ENCODE measurements at regions not wholly inside any gene's neighbourhood (a gene's known extent, or its start where the extent isn't known, plus 50 kb on each side); places are given as distances from the start of the nearest gene placed in this dataset.
"Not testable (repeated sequence)": the region's sequence is repeated elsewhere in the genome, so short reads cannot be mapped to it uniquely, and the experiment has no call there.

DNA sequence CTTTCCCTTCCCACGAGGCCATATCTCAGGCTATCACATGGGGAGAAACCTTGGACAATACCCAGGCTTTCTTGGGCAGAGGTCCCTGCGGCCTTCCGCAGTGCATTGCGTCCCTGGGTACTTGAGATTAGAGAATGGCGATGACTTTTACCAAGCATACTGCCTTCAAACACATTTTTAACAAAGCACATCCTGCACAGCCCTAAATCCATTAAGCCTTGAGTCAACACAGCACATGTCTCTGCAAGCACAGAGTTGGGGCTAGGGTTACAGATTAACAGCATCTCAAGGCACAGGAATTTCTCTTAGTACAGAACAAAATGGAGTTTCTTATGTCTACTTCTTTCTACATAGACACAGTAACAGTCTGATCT lies 494.2 kb downstream of the IGSF11 start:
- not testable (repeated sequence) for H3K4me2 ChIP-seq (ENCODE audit: low read length); H4K20me1 ChIP-seq (ENCODE audit: insufficient read depth, low read length); H3K79me2 ChIP-seq (ENCODE audit: low read length); H3K9me3 ChIP-seq (ENCODE audit: insufficient read depth, low read length); H2AFZ ChIP-seq (ENCODE audit: low read depth, low read length); H3K9ac ChIP-seq (ENCODE audit: low read length); H3K36me3 ChIP-seq (replicated peaks; ENCODE audit: low read depth, low read length); H3K4me3 ChIP-seq (ENCODE audit: low read length); H3K27ac ChIP-seq (ENCODE audit: low read length); H3K27me3 ChIP-seq (ENCODE audit: low read depth, low read length); H3K4me1 ChIP-seq (ENCODE audit: low read length)

DNA sequence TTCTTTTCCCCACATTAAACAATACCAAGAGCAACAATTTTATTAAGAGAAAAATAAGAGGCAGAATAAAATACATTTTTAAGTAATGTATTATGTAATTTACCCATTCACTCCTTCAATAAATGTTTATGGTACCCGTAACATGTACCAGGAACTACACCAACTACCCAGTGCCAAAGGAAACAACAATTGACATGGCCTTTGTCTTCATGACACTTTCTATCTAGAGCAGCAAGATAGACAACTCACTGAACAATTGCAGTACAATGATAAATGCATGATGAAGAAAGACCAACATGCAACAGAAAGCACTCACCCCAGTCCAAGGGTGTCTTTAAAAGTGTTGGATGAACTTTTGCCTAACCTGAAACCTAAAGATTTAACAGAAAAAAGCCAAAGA lies 493.8 kb downstream of the IGSF11 start:
- Histone ChIP-seq H3K4me2 (ENCODE audit: low read length) (no peak overlapping the region), H3K79me2 (ENCODE audit: low read length) (no peaks in the 10 kb centered on the region), H3K4me3 (ENCODE audit: low read length) (no peak overlapping the region), H3K27me3 (ENCODE audit: low read depth, low read length) (no peaks in the 10 kb centered on the region), H3K27ac (ENCODE audit: low read length) (no peak overlapping the region), H4K20me1 (ENCODE audit: insufficient read depth, low read length) (no peaks in the 10 kb centered on the region), H2AFZ (ENCODE audit: low read depth, low read length) (no peak overlapping the region), H3K36me3 (replicated peaks; ENCODE audit: low read depth, low read length) (no peaks in the 10 kb centered on the region), H3K4me1 (ENCODE audit: low read length) (no peaks in the 10 kb centered on the region), H3K9ac (ENCODE audit: low read length) (no peak overlapping the region), H3K9me3 (ENCODE audit: insufficient read depth, low read length) (no peaks in the 10 kb centered on the region)
- no peak for TF ChIP-seq EZH2phosphoT487 (IDR thresholded peaks at IDR 0.05; ENCODE audit: low read depth)
- TF ChIP-seq, protein P1, sequence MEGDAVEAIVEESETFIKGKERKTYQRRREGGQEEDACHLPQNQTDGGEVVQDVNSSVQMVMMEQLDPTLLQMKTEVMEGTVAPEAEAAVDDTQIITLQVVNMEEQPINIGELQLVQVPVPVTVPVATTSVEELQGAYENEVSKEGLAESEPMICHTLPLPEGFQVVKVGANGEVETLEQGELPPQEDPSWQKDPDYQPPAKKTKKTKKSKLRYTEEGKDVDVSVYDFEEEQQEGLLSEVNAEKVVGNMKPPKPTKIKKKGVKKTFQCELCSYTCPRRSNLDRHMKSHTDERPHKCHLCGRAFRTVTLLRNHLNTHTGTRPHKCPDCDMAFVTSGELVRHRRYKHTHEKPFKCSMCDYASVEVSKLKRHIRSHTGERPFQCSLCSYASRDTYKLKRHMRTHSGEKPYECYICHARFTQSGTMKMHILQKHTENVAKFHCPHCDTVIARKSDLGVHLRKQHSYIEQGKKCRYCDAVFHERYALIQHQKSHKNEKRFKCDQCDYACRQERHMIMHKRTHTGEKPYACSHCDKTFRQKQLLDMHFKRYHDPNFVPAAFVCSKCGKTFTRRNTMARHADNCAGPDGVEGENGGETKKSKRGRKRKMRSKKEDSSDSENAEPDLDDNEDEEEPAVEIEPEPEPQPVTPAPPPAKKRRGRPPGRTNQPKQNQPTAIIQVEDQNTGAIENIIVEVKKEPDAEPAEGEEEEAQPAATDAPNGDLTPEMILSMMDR (IDR thresholded peaks at IDR 0.05; ENCODE audit: low read depth, low read length), result no peak

DNA sequence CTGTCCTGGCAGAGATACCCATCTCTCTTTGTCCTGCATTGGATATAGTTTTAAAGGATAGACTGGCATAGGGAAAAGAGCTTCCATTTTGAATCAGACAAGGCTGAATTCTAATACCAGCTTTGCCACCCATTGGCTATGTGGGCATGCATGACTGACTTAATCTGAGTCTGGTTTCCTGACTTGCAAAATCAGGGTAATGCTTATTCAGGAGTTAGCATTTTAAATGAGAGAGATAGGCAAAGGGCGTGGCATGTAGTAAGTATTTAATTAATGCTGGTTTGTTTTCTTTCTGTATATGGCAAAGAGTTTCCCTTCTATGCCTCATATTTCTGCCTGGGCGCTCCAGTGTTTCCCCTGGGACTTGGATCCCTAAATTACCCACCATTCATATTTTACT lies 492.9 kb downstream of the IGSF11 start:
- H3K4me2 ChIP-seq (ENCODE audit: low read length), result no peak overlapping the region
- no peaks in the 10 kb centered on the region for H3K9me3 ChIP-seq (ENCODE audit: insufficient read depth, low read length)
- TF ChIP-seq, protein P1 (IDR thresholded peaks at IDR 0.05; ENCODE audit: low read depth, low read length), result no peak
- TF ChIP-seq EZH2phosphoT487 (IDR thresholded peaks at IDR 0.05; ENCODE audit: low read depth), result no peak
- H4K20me1 ChIP-seq (ENCODE audit: insufficient read depth, low read length), result no peaks in the 10 kb centered on the region
- H2AFZ ChIP-seq (ENCODE audit: low read depth, low read length), result no peak overlapping the region
- H3K4me1 ChIP-seq (ENCODE audit: low read length), result no peaks in the 10 kb centered on the region
- no peaks in the 10 kb centered on the region for H3K79me2 ChIP-seq (ENCODE audit: low read length)
- no peaks in the 10 kb centered on the region for H3K27me3 ChIP-seq (ENCODE audit: low read depth, low read length)
- H3K4me3 ChIP-seq (ENCODE audit: low read length), result no peak overlapping the region
- H3K36me3 ChIP-seq (replicated peaks; ENCODE audit: low read depth, low read length), result no peaks in the 10 kb centered on the region
- no peak overlapping the region for H3K9ac ChIP-seq (ENCODE audit: low read length)
- H3K27ac ChIP-seq (ENCODE audit: low read length), result no peak overlapping the region

DNA sequence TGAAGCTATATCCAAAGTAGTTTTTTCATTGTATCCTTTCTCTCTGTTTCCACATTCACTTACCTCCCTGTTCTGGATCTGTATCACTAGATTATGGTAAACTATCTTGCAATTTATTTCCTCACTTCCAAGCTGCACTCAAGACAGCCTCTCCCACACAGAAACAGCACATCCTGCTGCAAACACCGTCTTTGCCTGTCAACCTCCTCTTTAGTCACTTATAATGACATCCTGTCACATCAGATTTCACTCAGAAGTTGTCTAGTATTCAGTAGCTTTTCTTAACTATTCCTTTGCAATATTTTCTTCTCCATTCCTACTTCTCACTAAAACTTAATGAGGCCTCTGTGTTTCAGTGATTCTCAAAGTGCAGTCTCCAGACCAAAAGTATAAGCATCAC lies 490.8 kb downstream of the IGSF11 start:
- TF ChIP-seq EZH2phosphoT487 (IDR thresholded peaks at IDR 0.05; ENCODE audit: low read depth), result no peak
- TF ChIP-seq, protein P1 (IDR thresholded peaks at IDR 0.05; ENCODE audit: low read depth, low read length), result no peak
- H3K4me2 ChIP-seq (ENCODE audit: low read length), result no peak overlapping the region
- H3K4me1 ChIP-seq (ENCODE audit: low read length), result no peaks in the 10 kb centered on the region
- no peaks in the 10 kb centered on the region for H3K79me2 ChIP-seq (ENCODE audit: low read length)
- no peak overlapping the region for H2AFZ ChIP-seq (ENCODE audit: low read depth, low read length)
- H3K27ac ChIP-seq (ENCODE audit: low read length), result no peak overlapping the region
- H3K27me3 ChIP-seq (ENCODE audit: low read depth, low read length), result no peaks in the 10 kb centered on the region
- no peak overlapping the region for H3K4me3 ChIP-seq (ENCODE audit: low read length)
- no peaks in the 10 kb centered on the region for H3K36me3 ChIP-seq (replicated peaks; ENCODE audit: low read depth, low read length)
- no peaks in the 10 kb centered on the region for H4K20me1 ChIP-seq (ENCODE audit: insufficient read depth, low read length)
- H3K9me3 ChIP-seq (ENCODE audit: insufficient read depth, low read length), result no peaks in the 10 kb centered on the region
- H3K9ac ChIP-seq (ENCODE audit: low read length), result no peak overlapping the region

DNA sequence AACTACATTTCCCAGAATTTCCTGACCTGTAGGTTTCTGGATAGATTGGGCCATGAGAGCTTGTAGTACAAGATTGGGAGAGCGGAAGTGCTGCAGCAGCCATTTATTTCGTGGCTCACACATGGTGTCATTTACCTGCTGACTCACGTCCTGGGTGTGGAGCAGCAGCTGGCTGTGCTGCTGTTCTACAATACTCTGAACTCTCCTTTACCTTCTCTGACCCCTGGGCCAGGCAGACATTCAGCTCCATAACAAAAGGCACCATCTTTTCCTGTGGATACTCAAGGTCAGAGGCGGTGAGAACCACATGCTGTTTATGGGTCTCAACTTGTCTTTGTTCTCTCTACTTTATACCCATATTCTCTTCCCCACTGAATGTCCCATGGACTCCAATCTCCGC lies 490.2 kb downstream of the IGSF11 start:
- H3K9me3 ChIP-seq (ENCODE audit: insufficient read depth, low read length), result no peaks in the 10 kb centered on the region
- H3K4me2 ChIP-seq (ENCODE audit: low read length), result no peak overlapping the region
- H3K27me3 ChIP-seq (ENCODE audit: low read depth, low read length), result no peaks in the 10 kb centered on the region
- H2AFZ ChIP-seq (ENCODE audit: low read depth, low read length), result no peak overlapping the region
- TF ChIP-seq EZH2phosphoT487 (IDR thresholded peaks at IDR 0.05; ENCODE audit: low read depth), result no peak
- TF ChIP-seq, protein P1 (IDR thresholded peaks at IDR 0.05; ENCODE audit: low read depth, low read length), result no peak
- H3K27ac ChIP-seq (ENCODE audit: low read length), result no peak overlapping the region
- H3K9ac ChIP-seq (ENCODE audit: low read length), result no peak overlapping the region
- H3K79me2 ChIP-seq (ENCODE audit: low read length), result no peaks in the 10 kb centered on the region
- H4K20me1 ChIP-seq (ENCODE audit: insufficient read depth, low read length), result no peaks in the 10 kb centered on the region
- H3K4me1 ChIP-seq (ENCODE audit: low read length), result no peaks in the 10 kb centered on the region
- H3K4me3 ChIP-seq (ENCODE audit: low read length), result no peak overlapping the region
- no peaks in the 10 kb centered on the region for H3K36me3 ChIP-seq (replicated peaks; ENCODE audit: low read depth, low read length)

Measured in OCI-LY3 (cell line).